ENCODE measurements at regions not wholly inside any gene's neighbourhood (a gene's known extent, or its start where the extent isn't known, plus 50 kb on each side); places are given as distances from the start of the nearest gene placed in this dataset.

DNA sequence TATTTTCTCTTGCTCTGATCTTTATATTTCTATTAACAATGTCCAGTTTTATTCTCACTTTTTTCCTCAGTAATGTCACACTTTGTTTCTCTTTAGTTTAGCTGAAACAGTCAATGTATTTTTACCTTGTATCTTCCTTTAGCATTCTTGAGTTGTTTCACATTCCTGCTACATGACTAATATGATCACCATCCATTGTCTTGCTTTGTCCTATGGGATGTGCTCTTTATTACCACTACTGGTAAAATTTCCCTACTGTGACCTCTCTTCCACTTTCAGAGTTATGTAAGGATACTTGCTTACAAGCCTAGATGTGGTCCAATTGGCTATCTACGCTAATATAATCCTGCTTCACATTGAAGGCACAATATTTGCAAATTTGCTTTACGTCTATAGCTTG, 457.9 kb downstream of the PIK3C3 start:
- TF ChIP-seq CTCF (IDR thresholded peaks at IDR 0.05) (no peak), POLR2A (IDR thresholded peaks at IDR 0.05; ENCODE audit: low read depth) (no peak), EP300 (IDR thresholded peaks at IDR 0.05) (no peak)
